Endothelial cell of umbilical vein (primary cell): ENCODE measurements at regions not wholly inside any gene's neighbourhood (a gene's known extent, or its start where the extent isn't known, plus 50 kb on each side); places are given as distances from the start of the nearest gene placed in this dataset.

Experiments used
- BruUV-seq: library from RNA; stranded (reverse); fragments of 400-500 nt; replicated peaks from 2 replicates; lab custom pipeline; 2021; lab: Mats Ljungman, UMichigan
- CTCF ChIA-PET: fragments of 300-600, 350-600 bp; sonication (Branson Sonifier 250); formaldehyde crosslinking; loops from one replicate; lab custom pipeline; 2021; ENCODE audit warnings: antibody characterized with exemption, inconsistent platforms; lab: Charles Lee
- POLR2A ChIA-PET: fragments of 300-600, 350-600 bp; sonication (Branson Sonifier 250); formaldehyde crosslinking; loops from one replicate; lab custom pipeline; 2021; ENCODE audit warnings: antibody characterized with exemption, inconsistent platforms; lab: Charles Lee
- DNase-seq: peaks from one replicate; pipeline ENCODE4 v3.0.0-alpha.2; 2011; ENCODE audit warnings: low read depth, low spot score
- FAIRE-seq: peaks from 2 replicates; lab custom pipeline; 2011; peaks lifted over from hg19 to GRCh38; lab: Jason Lieb, UNC
- H2AFZ ChIP-seq: 2 replicates; pipeline ENCODE4 v1.6.0; 2012; ENCODE audit warnings: low read depth, low read length, control low read depth, inconsistent platforms
- H3K27ac ChIP-seq: 2 replicates; pipeline ENCODE4 v1.5.1; 2011; ENCODE audit warnings: low read depth, mild to moderate bottlenecking, control low read depth, low read length, moderate library complexity; ENCODE audit not compliant: insufficient read depth
- H3K27me3 ChIP-seq, 2 experiments: 2 replicates each; pipeline versions ENCODE4 v1.6.0 to v1.6.1; 2011; ENCODE audit warnings: low read length in 2 of 2, mixed read lengths in 1 of 2; ENCODE audit not compliant: control insufficient read depth in 2 of 2, insufficient read depth in 2 of 2
- H3K36me3 ChIP-seq, 2 experiments: 2 replicates in 1 of 2; 3 replicates in 1 of 2; pipeline ENCODE4 v1.5.1; 2011; ENCODE audit warnings: low read length in 2 of 2, mild to moderate bottlenecking in 1 of 2, moderate library complexity in 1 of 2; ENCODE audit not compliant: control insufficient read depth in 2 of 2, insufficient read depth in 2 of 2; ENCODE audit errors: extremely low read depth in 1 of 2
- H3K4me1 ChIP-seq: 3 replicates; pipeline ENCODE4 v1.5.1; 2011; ENCODE audit warnings: mild to moderate bottlenecking, low read length; ENCODE audit not compliant: control insufficient read depth, insufficient read depth; ENCODE audit errors: extremely low read depth
- H3K4me2 ChIP-seq: 2 replicates; pipeline ENCODE4 v1.6.1; 2011; ENCODE audit warnings: low read length, control low read depth, mixed read lengths; ENCODE audit not compliant: insufficient read depth
- H3K4me3 ChIP-seq, 3 experiments: fragments of 200-600 bp in 1 of 3; sonication (generic), shearing (Covaris generic) in 1 of 3; replicated peaks in 1 of 3; 2 replicates each; pipeline ENCODE4 v1.5.1; 2011 to 2016; ENCODE audit warnings: control low read depth in 3 of 3, low read length in 3 of 3, mild to moderate bottlenecking in 2 of 3, inconsistent platforms in 1 of 3, low read depth in 1 of 3, moderate library complexity in 1 of 3; ENCODE audit not compliant: insufficient read depth in 1 of 3
- H3K79me2 ChIP-seq: 2 replicates; pipeline ENCODE4 v1.6.0; 2012; ENCODE audit warnings: low read length, inconsistent platforms; ENCODE audit not compliant: control insufficient read depth, insufficient read depth
- H3K9ac ChIP-seq: replicated peaks from 2 replicates; pipeline ENCODE3; 2011; ENCODE audit warnings: low read length, control low read depth; ENCODE audit not compliant: insufficient read depth; ENCODE audit errors: extremely low read depth
- H3K9me1 ChIP-seq: replicated peaks from 3 replicates; pipeline ENCODE4 v1.6.0; 2011; ENCODE audit warnings: mild to moderate bottlenecking, low read length; ENCODE audit not compliant: control insufficient read depth, insufficient read depth; ENCODE audit errors: extremely low read depth
- H3K9me3 ChIP-seq: replicated peaks from 2 replicates; pipeline ENCODE4 v1.5.1; 2012; ENCODE audit warnings: low read length, inconsistent platforms; ENCODE audit not compliant: control insufficient read depth, insufficient read depth
- H4K20me1 ChIP-seq: replicated peaks from 2 replicates; pipeline ENCODE3; 2011; ENCODE audit warnings: mild to moderate bottlenecking, low read length; ENCODE audit not compliant: control insufficient read depth, insufficient read depth; ENCODE audit errors: extremely low read depth
- EZH2 ChIP-seq: IDR thresholded peaks from 2 replicates; pipeline ENCODE4 v1.6.1; 2012; ENCODE audit warnings: borderline replicate concordance, low read depth, mild to moderate bottlenecking, moderate library complexity, low read length, inconsistent platforms; ENCODE audit not compliant: severe bottlenecking
- FOS ChIP-seq: IDR thresholded peaks from 2 replicates; pipeline ENCODE4 v1.6.1; 2011; ENCODE audit warnings: mild to moderate bottlenecking, low read length, moderate library complexity, borderline replicate concordance; ENCODE audit not compliant: insufficient read depth
- GATA2 ChIP-seq: IDR thresholded peaks from 2 replicates; pipeline ENCODE4 v1.7.0; 2011; ENCODE audit warnings: low read depth, mild to moderate bottlenecking, moderate library complexity, mixed read lengths, low read length; ENCODE audit not compliant: insufficient read length, insufficient read depth
- JUN ChIP-seq: IDR thresholded peaks from 2 replicates; pipeline ENCODE4 v1.6.1; 2011; ENCODE audit warnings: borderline replicate concordance, low read depth; ENCODE audit not compliant: insufficient read length, insufficient read depth
- MYC ChIP-seq: IDR thresholded peaks from one replicate; pipeline ENCODE4 v1.6.1; 2011; ENCODE audit warnings: mild to moderate bottlenecking, low read depth, low read length
- POLR2A ChIP-seq: IDR thresholded peaks from 2 replicates; pipeline ENCODE4 v1.6.1; 2012; ENCODE audit warnings: low read depth, mild to moderate bottlenecking, control low read depth, low read length
- POLR2AphosphoS5 ChIP-seq: IDR thresholded peaks from 2 replicates; pipeline ENCODE4 v1.6.1; 2012; ENCODE audit warnings: low read depth, mild to moderate bottlenecking, control low read depth, low read length, moderate library complexity; ENCODE audit not compliant: insufficient read depth
- dilution Hi-C: fragments of 300-500 bp; cut with MboI; formaldehyde crosslinking; loops from one replicate; pipeline ENCODE4 v1.15.0; 2019; ENCODE audit warnings: low sequenced_read_pairs; ENCODE audit not compliant: extremely low pct_ligation_motif_present
- intact Hi-C: fragments of 100-400 bp; cut with micrococcal nuclease; formaldehyde crosslinking; loops from one replicate; pipeline ENCODE4 v1.10.0; 2022
- TF ChIP-seq, protein P1 (sequence below), 2 donors: IDR thresholded peaks; 1 replicate in 1 of 2; 2 replicates in 1 of 2; pipeline ENCODE4 v1.5.1; 2011; ENCODE audit warnings: low read length in 2 of 2, mild to moderate bottlenecking in 2 of 2, moderate library complexity in 2 of 2, control low read depth in 1 of 2, inconsistent platforms in 1 of 2, low read depth in 1 of 2; ENCODE audit not compliant: insufficient read depth in 1 of 2; ENCODE audit errors: extremely low read depth in 1 of 2
- TF ChIP-seq, protein P2 (sequence below): IDR thresholded peaks from 2 replicates; pipeline ENCODE4 v1.6.1; 2011; ENCODE audit not compliant: insufficient read depth, insufficient read length

DNA sequence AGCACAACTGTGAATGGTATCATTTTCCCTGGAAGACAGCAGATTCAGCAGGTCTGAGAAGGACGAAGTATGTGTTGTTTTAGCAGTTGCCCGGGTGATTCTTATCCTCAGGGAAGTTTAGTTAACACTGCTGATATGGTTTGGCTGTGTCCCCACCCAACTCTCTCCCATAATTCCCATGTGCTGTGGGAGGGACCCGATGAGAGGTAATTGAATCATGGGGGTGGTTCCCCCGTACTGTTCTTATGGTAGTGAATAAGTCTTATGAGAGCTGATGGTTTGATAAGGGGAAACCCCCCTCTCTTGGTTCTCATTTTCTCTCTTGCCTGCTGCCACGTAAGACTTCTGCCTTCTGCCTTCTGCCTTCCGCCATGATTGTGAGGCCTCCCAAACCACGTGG, 81.0 kb upstream of the UBAC2 start:
- Histone ChIP-seq H2AFZ (no peak overlapping the region), H3K27ac (no peak overlapping the region), H3K4me3 (no peak overlapping the region), H3K79me2 (no peaks in the 10 kb centered on the region), H4K20me1 (no peaks in the 10 kb centered on the region), H3K27me3 (no peaks in the 10 kb centered on the region), H3K4me2 (no peak overlapping the region), H3K4me1 (peaks cover 2% of the 10 kb centered on the region), H3K36me3 (no peaks in the 10 kb centered on the region), H3K9ac (no peak overlapping the region), H3K9me1 (no peaks in the 10 kb centered on the region), H3K9me3 (no peaks in the 10 kb centered on the region)
- no peak for FAIRE-seq
- DNase-seq: no peak
- CTCF ChIA-PET: interaction anchor here (0.9 kb wide), 1 partner anchor 10 kb away, joined by 4 read pairs; no protein-coding TSS in a partner anchor
- POLR2A ChIA-PET: no interaction called here
- intact Hi-C loops (no loop called here), dilution Hi-C loops (no loop called here)
- no TSS peak for BruUV-seq
- TF ChIP-seq, protein P1, sequence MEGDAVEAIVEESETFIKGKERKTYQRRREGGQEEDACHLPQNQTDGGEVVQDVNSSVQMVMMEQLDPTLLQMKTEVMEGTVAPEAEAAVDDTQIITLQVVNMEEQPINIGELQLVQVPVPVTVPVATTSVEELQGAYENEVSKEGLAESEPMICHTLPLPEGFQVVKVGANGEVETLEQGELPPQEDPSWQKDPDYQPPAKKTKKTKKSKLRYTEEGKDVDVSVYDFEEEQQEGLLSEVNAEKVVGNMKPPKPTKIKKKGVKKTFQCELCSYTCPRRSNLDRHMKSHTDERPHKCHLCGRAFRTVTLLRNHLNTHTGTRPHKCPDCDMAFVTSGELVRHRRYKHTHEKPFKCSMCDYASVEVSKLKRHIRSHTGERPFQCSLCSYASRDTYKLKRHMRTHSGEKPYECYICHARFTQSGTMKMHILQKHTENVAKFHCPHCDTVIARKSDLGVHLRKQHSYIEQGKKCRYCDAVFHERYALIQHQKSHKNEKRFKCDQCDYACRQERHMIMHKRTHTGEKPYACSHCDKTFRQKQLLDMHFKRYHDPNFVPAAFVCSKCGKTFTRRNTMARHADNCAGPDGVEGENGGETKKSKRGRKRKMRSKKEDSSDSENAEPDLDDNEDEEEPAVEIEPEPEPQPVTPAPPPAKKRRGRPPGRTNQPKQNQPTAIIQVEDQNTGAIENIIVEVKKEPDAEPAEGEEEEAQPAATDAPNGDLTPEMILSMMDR (IDR thresholded peaks at IDR 0.05; ENCODE audit: extremely low read depth in 1 of 2, insufficient read depth in 1 of 2, low read depth in 1 of 2, low read length in 2 of 2): no peak
- TF ChIP-seq, protein P2, sequence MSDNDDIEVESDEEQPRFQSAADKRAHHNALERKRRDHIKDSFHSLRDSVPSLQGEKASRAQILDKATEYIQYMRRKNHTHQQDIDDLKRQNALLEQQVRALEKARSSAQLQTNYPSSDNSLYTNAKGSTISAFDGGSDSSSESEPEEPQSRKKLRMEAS: no peak
- TF ChIP-seq FOS: no peak
- no peak for TF ChIP-seq MYC
- TF ChIP-seq JUN: no peak
- TF ChIP-seq GATA2: no peak
- no peak for TF ChIP-seq POLR2A
- no peak for TF ChIP-seq EZH2
- no peak for TF ChIP-seq POLR2AphosphoS5
